Ovary (tissue), 3 donors: ENCODE measurements at regions not wholly inside any gene's neighbourhood (a gene's known extent, or its start where the extent isn't known, plus 50 kb on each side); places are given as distances from the start of the nearest gene placed in this dataset.

ENCODE experiments used
- CTCF ChIP-seq, 3 donors: fragments of 450-650 bp in 2 of 3; fragments of 200-600 bp in 1 of 3; IDR thresholded peaks; one replicate each; pipeline versions ENCODE4 v1.5.1 to v1.8.0; 2016 to 2022; ENCODE audit warnings: antibody characterized with exemption in 3 of 3, mild to moderate bottlenecking in 1 of 3
- EP300 ChIP-seq: sonication (generic); formaldehyde crosslinking; IDR thresholded peaks from one replicate; pipeline ENCODE4 v1.6.1; 2017; ENCODE audit warnings: antibody characterized with exemption
- POLR2A ChIP-seq: fragments of 450-650 bp; IDR thresholded peaks from one replicate; pipeline ENCODE4 v1.6.1; 2017; ENCODE audit warnings: antibody characterized with exemption, mild to moderate bottlenecking, moderate library complexity
- donor health status: DM: no; HTN: no; CAD: no.

DNA sequence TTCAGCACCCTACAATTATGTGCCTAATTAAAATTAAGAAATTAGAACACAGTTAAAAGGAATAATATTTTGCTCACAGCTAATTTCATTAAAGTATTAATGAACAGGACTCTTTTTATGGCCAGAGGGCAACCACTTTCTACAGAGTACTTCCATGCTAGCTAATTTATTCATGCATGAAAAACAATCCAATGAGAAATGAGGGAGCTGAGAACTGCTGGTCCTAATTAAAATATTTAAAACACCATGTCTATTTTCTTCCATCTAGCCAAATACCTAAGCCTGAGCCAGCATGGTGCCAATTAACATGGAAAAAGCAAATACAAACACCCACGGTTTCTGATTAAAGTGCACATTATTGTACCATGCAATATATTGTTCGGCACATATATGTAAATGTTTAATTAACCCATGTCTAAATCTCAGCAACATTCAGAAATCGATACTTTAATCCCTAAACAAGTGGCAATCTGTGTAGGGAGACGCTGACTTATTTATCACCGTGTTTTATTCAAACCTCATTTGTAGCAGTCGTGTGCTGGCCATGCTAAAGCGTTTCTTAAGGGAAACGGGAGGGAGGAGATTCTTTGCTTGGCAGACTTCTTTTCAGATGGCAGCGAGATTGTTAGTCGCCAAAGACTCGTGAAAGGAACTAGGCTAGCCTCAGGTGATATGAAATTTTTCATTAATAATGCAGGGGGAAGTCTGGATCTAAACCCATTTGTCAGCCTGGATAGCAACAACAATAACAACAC is 193.5 kb downstream of the ANXA2 start:
- no peak for TF ChIP-seq CTCF (IDR thresholded peaks at IDR 0.05)
- TF ChIP-seq EP300: no peak
- no peak for TF ChIP-seq POLR2A
